ENCODE measurements at regions not wholly inside any gene's neighbourhood (a gene's known extent, or its start where the extent isn't known, plus 50 kb on each side); places are given as distances from the start of the nearest gene placed in this dataset.

- Mint-ChIP-seq H3K36me3 (ENCODE audit: insufficient read depth, unreplicated experiment) (no peaks in the 10 kb centered on the region), H3K27ac (ENCODE audit: unreplicated experiment) (no peak overlapping the region), H3K27me3 (ENCODE audit: insufficient read depth, unreplicated experiment) (peaks cover 24% of the 10 kb centered on the region), H3K4me1 (ENCODE audit: low read depth, unreplicated experiment) (no peaks in the 10 kb centered on the region), H3K9me3 (ENCODE audit: unreplicated experiment) (no peaks in the 10 kb centered on the region), H3K4me3 (ENCODE audit: unreplicated experiment) (no peak overlapping the region)
- Histone ChIP-seq H3K4me3 (ENCODE audit: low read depth, low read length) (no peak overlapping the region), H3K4me1 (no peaks in the 10 kb centered on the region), H3K27me3 (replicated peaks; ENCODE audit: control insufficient read depth, insufficient read depth, low read length) (no peaks in the 10 kb centered on the region), H3K9me3 (no peaks in the 10 kb centered on the region), H3K36me3 (ENCODE audit: control insufficient read depth, insufficient read depth, low read length) (no peaks in the 10 kb centered on the region)
- BruUV-seq (replicated peaks), result no TSS peak
- ChIA-PET CTCF (interaction anchor here (1.1 kb wide), 1 partner anchor 10 kb away, joined by 3 read pairs; no protein-coding TSS in a partner anchor), POLR2A (no interaction called here)
- no peak for TF ChIP-seq CTCF (IDR thresholded peaks at IDR 0.05; ENCODE audit: insufficient read depth in 1 of 2, low read depth in 1 of 2, low read length in 1 of 2, severe bottlenecking in 1 of 2, unreplicated experiment in 1 of 2)
- DNase-seq, result no peak
- intact Hi-C loops (cut with micrococcal nuclease; ENCODE audit: unreplicated experiment), result no loop called here
Observed at GRCh38 chr6:44678252-44678935, 290.9 kb downstream of the CDC5L start.

GRCh38 chr6:44679438-44680201 lies 292.1 kb downstream of the CDC5L start:
- no peak overlapping the region for H3K4me3 Mint-ChIP-seq (ENCODE audit: unreplicated experiment)
- BruUV-seq (replicated peaks), result no TSS peak
- TF ChIP-seq CTCF (IDR thresholded peaks at IDR 0.05; ENCODE audit: insufficient read depth in 1 of 2, low read depth in 1 of 2, low read length in 1 of 2, severe bottlenecking in 1 of 2, unreplicated experiment in 1 of 2), result no peak
- Histone ChIP-seq H3K9me3 (no peaks in the 10 kb centered on the region), H3K4me3 (ENCODE audit: low read depth, low read length) (no peak overlapping the region), H3K27me3 (replicated peaks; ENCODE audit: control insufficient read depth, insufficient read depth, low read length) (no peaks in the 10 kb centered on the region), H3K4me1 (no peaks in the 10 kb centered on the region), H3K36me3 (ENCODE audit: control insufficient read depth, insufficient read depth, low read length) (no peaks in the 10 kb centered on the region)
- no peaks in the 10 kb centered on the region for H3K9me3 Mint-ChIP-seq (ENCODE audit: unreplicated experiment)
- intact Hi-C loops (cut with micrococcal nuclease; ENCODE audit: unreplicated experiment), result no loop called here
- POLR2A ChIA-PET, result no interaction called here
- no peaks in the 10 kb centered on the region for H3K36me3 Mint-ChIP-seq (ENCODE audit: insufficient read depth, unreplicated experiment)
- H3K4me1 Mint-ChIP-seq (ENCODE audit: low read depth, unreplicated experiment), result no peaks in the 10 kb centered on the region
- peaks cover 29% of the 10 kb centered on the region for H3K27me3 Mint-ChIP-seq (ENCODE audit: insufficient read depth, unreplicated experiment)
- no peak for DNase-seq
- CTCF ChIA-PET, result interaction anchor here (1.1 kb wide), 1 partner anchor 12 kb away, joined by 3 read pairs; no protein-coding TSS in a partner anchor
- H3K27ac Mint-ChIP-seq (ENCODE audit: unreplicated experiment), result no peak overlapping the region

DNA sequence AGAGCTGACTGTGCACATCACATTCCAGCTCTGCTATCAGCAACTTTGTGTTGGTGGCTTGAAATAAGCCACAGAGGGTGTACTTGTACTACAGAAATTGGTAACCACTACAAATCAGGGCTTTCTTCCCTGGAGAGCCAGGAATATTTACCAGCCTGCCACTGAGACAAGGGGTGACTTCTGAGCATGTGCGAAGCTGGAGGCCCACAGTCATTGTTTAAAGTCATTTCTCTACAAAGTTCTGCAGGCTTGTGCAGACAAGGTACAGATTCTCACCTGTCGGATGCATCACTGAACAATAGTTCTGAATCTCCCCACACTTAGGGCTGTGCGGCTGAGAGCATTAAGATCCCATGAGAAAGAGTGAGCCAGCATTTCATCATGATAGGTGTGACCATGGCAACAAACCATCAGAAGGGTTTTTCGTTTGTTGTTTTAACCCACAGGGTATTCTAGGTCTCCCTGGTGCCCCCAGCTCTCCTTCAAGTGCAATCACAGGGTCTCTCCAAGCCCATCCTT lies 292.8 kb downstream of the CDC5L start:
- no peaks in the 10 kb centered on the region for H3K9me3 ChIP-seq
- Mint-ChIP-seq H3K4me1 (ENCODE audit: low read depth, unreplicated experiment) (no peaks in the 10 kb centered on the region), H3K27ac (ENCODE audit: unreplicated experiment) (no peak overlapping the region), H3K4me3 (ENCODE audit: unreplicated experiment) (no peak overlapping the region), H3K36me3 (ENCODE audit: insufficient read depth, unreplicated experiment) (no peaks in the 10 kb centered on the region), H3K27me3 (ENCODE audit: insufficient read depth, unreplicated experiment) (peaks cover 30% of the 10 kb centered on the region), H3K9me3 (ENCODE audit: unreplicated experiment) (no peaks in the 10 kb centered on the region)
- H3K27me3 ChIP-seq (replicated peaks; ENCODE audit: control insufficient read depth, insufficient read depth, low read length), result no peaks in the 10 kb centered on the region
- no peak overlapping the region for H3K4me3 ChIP-seq (ENCODE audit: low read depth, low read length)
- ChIA-PET CTCF (no interaction called here), POLR2A (no interaction called here)
- no peak for DNase-seq
- BruUV-seq (replicated peaks), result no TSS peak
- intact Hi-C loops (cut with micrococcal nuclease; ENCODE audit: unreplicated experiment), result no loop called here
- TF ChIP-seq CTCF (IDR thresholded peaks at IDR 0.05; ENCODE audit: insufficient read depth in 1 of 2, low read depth in 1 of 2, low read length in 1 of 2, severe bottlenecking in 1 of 2, unreplicated experiment in 1 of 2), result no peak
- H3K36me3 ChIP-seq (ENCODE audit: control insufficient read depth, insufficient read depth, low read length), result no peaks in the 10 kb centered on the region
- H3K4me1 ChIP-seq, result no peaks in the 10 kb centered on the region
